ENCODE measurements at regions not wholly inside any gene's neighbourhood (a gene's known extent, or its start where the extent isn't known, plus 50 kb on each side); places are given as distances from the start of the nearest gene placed in this dataset.

DNA sequence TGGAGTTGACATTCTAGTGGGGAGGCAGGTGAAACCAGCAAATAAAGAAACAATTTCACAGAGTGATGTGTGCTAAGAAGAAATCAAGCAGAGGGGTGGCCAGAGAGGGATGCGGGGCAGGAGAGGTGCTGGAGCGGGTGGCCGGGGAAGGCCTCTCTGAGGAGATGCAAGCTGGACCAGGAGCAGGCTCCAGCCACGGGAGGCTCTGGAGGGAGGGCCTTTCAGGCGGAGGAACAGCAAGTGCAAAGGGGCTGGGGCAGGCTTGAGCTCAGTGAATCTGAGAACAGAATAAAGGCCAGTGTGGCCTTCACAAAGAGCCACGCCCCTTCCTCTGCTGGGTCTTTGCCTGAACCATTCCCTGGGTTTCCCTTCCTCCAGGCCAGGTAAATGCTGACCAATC, 73.2 kb upstream of the NEURL1B start:
- no peak for TF ChIP-seq CTCF (IDR thresholded peaks at IDR 0.05)
- no peak for TF ChIP-seq POLR2AphosphoS5 (IDR thresholded peaks at IDR 0.05)
- TF ChIP-seq POLR2A (IDR thresholded peaks at IDR 0.05) = no peak
